Esophagus squamous epithelium (tissue), 5 donors: ENCODE measurements at regions not wholly inside any gene's neighbourhood (a gene's known extent, or its start where the extent isn't known, plus 50 kb on each side); places are given as distances from the start of the nearest gene placed in this dataset.

Source experiments
- DNase-seq: peaks from one replicate; lab custom pipeline; 2025; lab: John Stamatoyannopoulos, UW
- H3K27ac ChIP-seq, 4 donors: fragments of 200-600 bp; sonication (generic); one replicate each; pipeline ENCODE4 v1.5.1; 2016 to 2019; ENCODE audit warnings: mild to moderate bottlenecking in 1 of 4
- H3K27me3 ChIP-seq, 4 donors: fragments of 200-600 bp; sonication (generic); 1 replicate in 3 of 4; 2 replicates in 1 of 4; pipeline versions ENCODE4 v1.5.1 to v1.6.0; 2017 to 2021; ENCODE audit warnings: antibody characterized with exemption in 1 of 4
- H3K36me3 ChIP-seq, 3 donors: fragments of 200-600 bp; sonication (generic); one replicate each; pipeline ENCODE4 v1.5.1; 2016 to 2019
- H3K4me1 ChIP-seq, 3 donors: fragments of 200-600 bp; sonication (generic); one replicate each; pipeline ENCODE4 v1.5.1; 2017 to 2019
- H3K4me3 ChIP-seq, 4 donors: fragments of 200-600 bp; sonication (generic); 1 replicate in 3 of 4; 2 replicates in 1 of 4; pipeline ENCODE4 v1.5.1; 2016 to 2019; ENCODE audit warnings: mild to moderate bottlenecking in 2 of 4, moderate library complexity in 1 of 4
- H3K9me3 ChIP-seq, 3 donors: fragments of 200-600 bp; sonication (generic); one replicate each; pipeline ENCODE4 v1.5.1; 2016 to 2019
- CTCF ChIP-seq, 6 experiments: fragments of 450-650 bp in 4 of 6; fragments of 200-600 bp in 2 of 6; sonication (generic) in 2 of 6; IDR thresholded peaks; one replicate each; pipeline ENCODE4 v1.5.1; 2016 to 2019; ENCODE audit warnings: antibody characterized with exemption in 6 of 6, mild to moderate bottlenecking in 4 of 6, moderate library complexity in 4 of 6
- POLR2A ChIP-seq, 4 donors: fragments of 450-650 bp; IDR thresholded peaks; one replicate each; pipeline ENCODE4 v1.6.1; 2017; ENCODE audit warnings: antibody characterized with exemption in 4 of 4, mild to moderate bottlenecking in 4 of 4, moderate library complexity in 3 of 4
- WGBS, 2 donors: methylation state at CpG; one replicate each; pipeline ENCODE4 v1.1.5; 2018; 5-methylcytosine and 5-hydroxymethylcytosine counted together
- intact Hi-C: fragments of 100-400 bp; cut with DNase I; formaldehyde crosslinking; loops from one replicate; pipeline ENCODE4 v1.15.0; 2022
- donor health status: DM: yes; HTN: yes; CAD: no.

GRCh38 chr4:13180701-13181100 is 303.4 kb downstream of the RAB28 start:
- Histone ChIP-seq H3K27me3 (no peaks in the 10 kb centered on the region), H3K27ac (no peak overlapping the region), H3K4me3 (no peak overlapping the region), H3K9me3 (peaks cover 0 to 4% (median 0%) of the 10 kb centered on the region in 3 donors), H3K36me3 (no peaks in the 10 kb centered on the region), H3K4me1 (no peaks in the 10 kb centered on the region)
- TF ChIP-seq POLR2A (IDR thresholded peaks at IDR 0.05) = no peak
- no peak for TF ChIP-seq CTCF (IDR thresholded peaks at IDR 0.05)
- intact Hi-C loops = no loop called here
- no peak for DNase-seq

GRCh38 chr4:13178621-13179020 is 305.5 kb downstream of the RAB28 start:
- Histone ChIP-seq H3K36me3 (no peaks in the 10 kb centered on the region), H3K4me3 (no peak overlapping the region), H3K4me1 (no peaks in the 10 kb centered on the region), H3K9me3 (no peaks in the 10 kb centered on the region), H3K27me3 (no peaks in the 10 kb centered on the region), H3K27ac (no peak overlapping the region)
- intact Hi-C loops = no loop called here
- TF ChIP-seq CTCF (IDR thresholded peaks at IDR 0.05) = no peak
- WGBS, 2 donors = 83 to 91% methylated on average over 1 of the region's 1 CpG
- no peak for DNase-seq

GRCh38 chr4:13176741-13177142 is 307.4 kb downstream of the RAB28 start:
- H3K4me3 ChIP-seq = no peak overlapping the region
- intact Hi-C loops = no loop called here
- H3K27ac ChIP-seq = no peak overlapping the region
- H3K9me3 ChIP-seq = no peaks in the 10 kb centered on the region
- no peak for DNase-seq
- no peaks in the 10 kb centered on the region for H3K27me3 ChIP-seq
- 32 to 58% methylated on average over 4 to 5 of the region's 5 CpGs for WGBS, 2 donors
- TF ChIP-seq CTCF (IDR thresholded peaks at IDR 0.05) (no peak), POLR2A (IDR thresholded peaks at IDR 0.05) (no peak)
- H3K36me3 ChIP-seq = no peaks in the 10 kb centered on the region
- no peaks in the 10 kb centered on the region for H3K4me1 ChIP-seq

- Histone ChIP-seq H3K36me3 (no peaks in the 10 kb centered on the region), H3K9me3 (no peaks in the 10 kb centered on the region), H3K4me1 (no peaks in the 10 kb centered on the region), H3K27ac (peak overlapping the region in 1 of 4 donors; percentile 40), H3K4me3 (no peak overlapping the region), H3K27me3 (no peaks in the 10 kb centered on the region)
- TF ChIP-seq CTCF (IDR thresholded peaks at IDR 0.05) (no peak), POLR2A (IDR thresholded peaks at IDR 0.05) (no peak)
- WGBS, 2 donors = 84 to 88% methylated on average over 5 of the region's 5 CpGs
- intact Hi-C loops = no loop called here
- no peak for DNase-seq
These were observed 309.2 kb downstream of the RAB28 start for GRCh38 chr4:13174926-13175325.

- no peak for DNase-seq
- H3K36me3 ChIP-seq = no peaks in the 10 kb centered on the region
- H3K4me3 ChIP-seq = no peak overlapping the region
- TF ChIP-seq POLR2A (IDR thresholded peaks at IDR 0.05) (no peak), CTCF (IDR thresholded peaks at IDR 0.05) (no peak)
- no peaks in the 10 kb centered on the region for H3K4me1 ChIP-seq
- H3K27ac ChIP-seq = peak overlapping the region in 1 of 4 donors; percentile 40
- WGBS, 2 donors = 73 to 78% methylated on average over 6 of the region's 6 CpGs
- no peaks in the 10 kb centered on the region for H3K27me3 ChIP-seq
- H3K9me3 ChIP-seq = no peaks in the 10 kb centered on the region
- intact Hi-C loops = no loop called here
These were observed 310.1 kb downstream of the RAB28 start for GRCh38 chr4:13174001-13174400.
